ENCODE measurements at regions not wholly inside any gene's neighbourhood (a gene's known extent, or its start where the extent isn't known, plus 50 kb on each side); places are given as distances from the start of the nearest gene placed in this dataset.

DNA sequence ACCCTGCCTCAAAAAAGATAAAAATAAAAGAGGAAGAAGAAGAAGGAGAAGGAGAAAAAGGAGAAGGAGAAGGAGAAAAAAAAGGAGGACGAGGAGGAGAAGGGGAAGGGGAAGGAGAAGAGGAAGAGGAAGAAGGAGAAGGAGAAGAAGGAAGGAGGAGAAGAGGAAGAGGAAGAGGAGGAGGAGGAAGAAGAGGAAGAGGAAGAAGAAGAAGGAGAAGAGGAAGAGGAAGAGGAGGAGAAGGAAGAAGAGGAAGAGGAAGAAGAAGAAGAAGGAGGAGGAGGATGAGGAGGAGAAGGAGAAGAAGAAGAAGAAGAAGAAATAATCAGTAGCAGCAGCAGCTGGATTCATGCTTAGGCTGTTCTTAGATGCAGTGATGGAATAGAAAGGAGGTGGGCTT is 159.7 kb downstream of the TFCP2L1 start:
- DNase-seq: no peak

DNA sequence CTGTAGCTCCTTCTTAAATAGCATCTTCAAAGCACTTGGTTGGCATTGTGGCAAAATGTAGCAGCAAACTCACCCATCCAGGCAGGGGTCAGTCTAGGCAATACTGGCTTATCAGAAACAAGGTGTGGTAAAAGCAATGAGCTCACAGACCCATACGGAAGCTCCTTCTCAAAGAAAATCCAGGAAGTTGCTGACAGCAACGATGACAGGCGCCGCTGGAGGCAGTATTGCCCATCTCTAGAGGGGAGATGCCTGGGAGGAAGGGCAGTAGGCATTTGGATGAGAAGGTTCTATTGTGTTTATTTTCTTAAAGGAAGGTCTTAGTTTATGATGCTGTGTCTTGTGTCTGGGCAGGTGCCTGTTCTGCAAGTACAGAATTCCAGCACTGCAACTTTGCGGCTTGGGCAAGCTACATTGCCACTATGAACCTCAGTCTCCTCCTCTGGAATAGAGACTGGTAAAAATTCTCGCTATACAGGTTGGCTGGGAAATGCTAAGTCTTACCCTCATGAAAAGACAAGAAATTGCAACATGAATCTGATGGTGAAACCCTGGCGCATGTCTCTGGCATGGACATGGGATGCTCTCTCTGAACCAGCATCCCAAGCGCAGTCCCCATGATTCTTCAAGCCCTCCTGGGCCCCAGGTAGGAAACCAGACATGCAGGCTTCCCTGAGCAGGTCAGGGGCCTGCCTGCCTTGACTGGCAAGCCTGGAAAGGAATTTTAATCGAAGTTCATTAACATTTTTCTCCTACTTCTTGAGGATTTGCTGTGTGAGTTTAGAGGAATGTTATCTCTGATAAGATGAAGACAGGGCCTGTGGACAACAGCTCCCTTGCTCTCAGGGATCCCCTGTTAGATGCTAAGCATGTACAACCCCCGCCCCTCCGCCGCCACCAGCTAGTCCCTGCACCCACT is 156.0 kb downstream of the TFCP2L1 start:
- peak; percentile 60 for DNase-seq

DNA sequence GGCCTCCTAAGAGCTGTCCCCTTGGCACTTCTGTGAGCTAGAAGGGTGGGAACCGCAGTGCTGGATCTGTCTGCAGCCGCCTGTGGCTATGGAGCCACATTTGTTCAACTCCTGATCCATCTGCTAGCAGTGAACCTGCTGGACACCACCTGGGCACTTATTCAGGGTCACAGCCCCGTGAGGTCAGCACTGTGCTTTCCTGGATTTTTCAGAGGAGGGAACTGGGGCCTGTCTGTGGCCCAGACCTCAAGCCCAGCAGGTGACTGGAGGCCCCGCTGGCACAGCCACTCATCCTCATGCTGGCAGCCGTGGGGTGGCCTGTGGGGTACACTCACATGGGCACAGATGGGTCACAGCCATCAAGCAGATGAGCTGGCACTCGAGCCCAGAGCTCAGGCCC is 155.3 kb downstream of the TFCP2L1 start:
- no peak for DNase-seq

DNA sequence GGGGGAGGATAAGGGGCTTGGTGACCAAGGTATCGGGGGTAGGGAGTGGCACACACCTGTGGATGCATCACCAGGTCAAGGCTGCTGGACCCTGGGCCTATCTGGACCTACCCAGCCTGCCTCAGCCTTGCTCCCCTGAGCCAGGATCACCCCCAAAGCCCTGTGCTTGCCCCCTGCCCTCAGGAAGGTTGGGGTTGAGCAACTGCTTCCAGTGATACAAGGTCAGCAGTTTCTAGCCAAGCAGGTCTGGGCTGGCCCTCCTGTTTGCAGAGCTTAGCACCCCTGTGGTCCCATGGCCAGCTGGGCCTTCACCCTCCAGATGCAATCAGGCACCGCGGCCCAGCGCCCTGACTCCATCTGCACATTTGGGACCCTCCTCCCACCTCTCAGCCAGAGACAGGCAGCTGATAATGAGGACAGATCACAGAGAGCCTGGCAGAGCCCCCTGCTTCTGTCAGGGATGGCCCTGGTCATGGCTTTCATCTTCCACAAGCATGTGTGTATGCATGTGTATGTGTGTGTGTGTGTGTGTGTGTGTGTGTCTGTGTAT is 154.6 kb downstream of the TFCP2L1 start:
- DNase-seq: no peak

DNA sequence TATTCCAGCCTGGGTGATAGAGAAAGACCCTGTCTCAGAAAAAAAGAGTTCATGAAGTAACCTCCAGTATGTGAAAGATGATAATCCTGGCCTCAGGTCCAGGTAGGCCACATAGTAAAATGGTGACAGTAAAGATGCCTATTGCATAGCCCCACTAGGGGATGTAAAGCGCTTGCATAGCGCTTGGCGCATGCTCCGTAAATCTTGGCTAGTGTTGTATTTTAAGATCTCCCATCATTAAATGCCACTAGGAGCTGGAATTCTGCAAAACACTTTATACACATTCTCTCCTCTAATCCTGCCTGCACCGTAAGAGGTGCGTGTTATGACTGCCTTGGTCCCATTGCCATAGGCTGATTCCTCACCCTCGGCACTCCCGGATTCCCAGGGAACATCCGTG is 153.6 kb downstream of the TFCP2L1 start:
- no peak for DNase-seq

DNA sequence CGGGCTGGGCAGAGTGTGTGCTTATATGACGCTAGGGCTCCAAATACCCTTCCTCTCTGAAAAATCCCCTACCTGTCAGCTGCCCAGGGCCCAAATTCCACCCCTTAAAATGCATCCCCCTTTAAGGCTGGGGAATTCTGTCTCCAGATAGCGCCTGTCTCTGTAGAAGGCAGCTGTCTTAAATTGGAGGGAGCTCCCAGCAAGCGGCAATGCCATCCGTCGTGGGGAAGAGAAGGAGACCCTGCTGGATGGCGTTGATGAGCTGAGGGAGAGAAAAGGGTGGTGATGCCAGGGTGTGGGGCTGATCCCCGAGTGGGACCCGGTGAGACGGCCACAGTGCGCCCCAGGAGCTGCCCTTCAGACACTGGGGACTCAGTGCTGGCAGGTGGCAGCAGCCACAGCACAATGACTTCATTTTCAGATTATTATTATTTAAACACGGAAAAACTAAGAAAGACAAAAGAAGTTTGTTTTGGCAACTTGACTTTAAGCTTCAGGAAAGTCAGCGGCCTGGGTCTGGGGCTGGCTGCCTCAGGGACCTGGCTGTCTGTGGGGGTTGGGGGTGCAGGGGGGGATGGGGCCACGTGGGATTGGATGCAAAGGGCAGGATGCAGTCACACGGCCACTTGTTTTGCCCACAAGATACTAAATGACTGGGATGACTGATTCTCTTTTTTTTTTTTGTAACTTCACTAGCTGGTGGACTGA is 152.8 kb downstream of the TFCP2L1 start:
- no peak for DNase-seq

DNA sequence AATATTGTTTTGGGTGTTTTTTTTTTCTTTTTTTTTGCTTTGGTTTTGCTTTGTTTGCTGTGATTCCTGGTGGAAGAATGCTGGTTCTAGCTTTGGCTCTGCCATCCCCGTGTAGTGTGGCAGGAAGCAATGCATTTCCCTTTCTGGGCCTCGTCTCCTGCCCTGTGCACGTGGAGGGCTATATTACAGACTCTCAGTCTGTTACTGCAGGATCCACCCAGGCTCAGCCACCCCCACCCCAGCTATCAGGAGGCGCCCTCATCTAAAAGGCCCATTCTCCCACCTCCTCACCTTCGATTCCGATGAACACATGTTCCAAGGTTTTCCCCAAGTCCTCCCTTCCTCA is 152.3 kb downstream of the TFCP2L1 start:
- no peak for DNase-seq

DNA sequence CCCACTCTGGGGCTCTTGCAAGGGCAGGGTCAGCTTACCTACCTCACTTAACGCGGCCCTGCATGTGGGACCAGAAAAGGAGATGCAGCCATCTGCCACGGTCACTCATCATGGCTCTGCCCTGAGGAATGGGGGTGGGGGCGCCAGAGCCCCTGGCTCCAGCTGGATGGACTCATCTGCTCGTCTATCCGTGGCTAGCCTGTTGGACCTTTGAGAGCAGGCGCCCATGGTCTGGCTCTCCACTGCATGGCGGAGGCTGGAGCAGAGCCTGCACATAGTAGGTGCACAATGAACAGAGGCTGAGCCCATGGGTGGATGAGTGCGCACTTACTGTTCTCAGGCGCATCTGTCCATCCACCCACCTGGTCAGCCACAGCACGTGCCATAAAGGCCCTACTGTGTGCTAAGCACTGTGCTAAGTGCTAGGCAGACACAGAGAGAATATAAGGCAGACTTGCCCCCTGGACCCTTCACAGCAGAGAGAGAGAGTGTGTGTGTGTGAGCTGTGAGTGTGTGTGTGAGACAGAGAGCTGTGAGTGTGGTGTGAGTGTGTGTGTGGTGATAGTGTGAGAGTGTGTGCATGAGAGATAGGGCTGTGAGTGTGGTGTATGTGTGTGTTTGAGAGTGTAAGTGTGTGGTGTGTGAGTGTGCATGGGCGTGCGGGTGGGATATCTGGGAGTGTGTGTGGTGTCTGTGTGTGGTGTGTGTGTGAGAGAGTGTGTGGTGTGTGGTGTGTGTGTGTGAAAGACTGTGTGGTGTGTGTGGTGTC is 151.3 kb downstream of the TFCP2L1 start:
- no peak for DNase-seq

DNA sequence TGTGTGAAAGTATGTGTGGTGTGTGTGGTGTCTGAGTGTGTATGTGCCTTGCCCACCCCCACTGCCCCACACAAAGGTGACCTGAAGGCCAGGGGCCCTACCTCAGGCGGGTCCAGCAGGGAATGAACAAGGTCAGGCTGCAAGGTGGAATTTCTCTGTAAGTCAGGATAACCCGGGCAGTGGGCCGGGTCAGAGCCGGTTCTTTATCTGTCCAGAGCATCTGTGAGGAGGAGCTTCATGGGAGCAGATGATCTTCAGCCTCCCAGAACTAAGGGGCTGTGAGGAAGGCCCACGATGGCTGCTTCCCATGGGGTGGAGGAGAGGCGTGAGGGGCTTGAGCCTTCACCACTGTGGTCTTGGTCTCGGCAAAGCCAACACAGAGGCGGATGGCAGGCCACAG is 150.3 kb downstream of the TFCP2L1 start:
- no peak for DNase-seq

DNA sequence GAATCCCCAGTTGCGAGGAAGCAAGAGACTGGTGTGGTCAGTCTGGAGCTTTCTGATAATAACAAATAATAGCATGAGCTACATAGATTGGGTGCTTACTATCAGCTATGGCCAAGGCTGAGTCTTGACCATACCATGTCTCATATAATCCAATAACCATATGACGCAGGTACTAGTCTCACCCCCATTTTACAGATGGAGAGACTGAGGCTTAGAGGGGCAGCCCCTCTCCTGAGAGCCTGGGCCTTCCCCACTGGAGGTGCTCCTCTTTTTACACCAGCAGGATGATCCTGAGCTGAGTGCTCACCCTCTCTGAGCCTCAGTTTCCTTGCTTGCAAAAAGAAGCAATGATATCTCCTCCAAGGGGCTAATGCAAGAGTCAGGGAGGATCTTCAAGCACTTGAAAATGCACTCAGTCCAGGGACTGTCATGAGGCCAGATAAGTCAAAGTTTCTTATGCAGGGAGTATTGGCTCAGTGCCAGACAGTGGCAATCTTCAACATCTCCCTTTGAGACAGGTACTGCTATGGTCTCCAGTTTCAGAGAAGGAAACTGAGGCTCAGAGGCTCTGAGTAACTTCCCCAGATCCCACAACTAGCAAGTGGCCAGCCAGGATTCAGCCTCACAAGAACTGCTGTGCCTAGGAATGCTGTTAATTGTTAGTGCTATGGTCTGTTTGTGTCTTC is 149.7 kb downstream of the TFCP2L1 start:
- no peak for DNase-seq

DNA sequence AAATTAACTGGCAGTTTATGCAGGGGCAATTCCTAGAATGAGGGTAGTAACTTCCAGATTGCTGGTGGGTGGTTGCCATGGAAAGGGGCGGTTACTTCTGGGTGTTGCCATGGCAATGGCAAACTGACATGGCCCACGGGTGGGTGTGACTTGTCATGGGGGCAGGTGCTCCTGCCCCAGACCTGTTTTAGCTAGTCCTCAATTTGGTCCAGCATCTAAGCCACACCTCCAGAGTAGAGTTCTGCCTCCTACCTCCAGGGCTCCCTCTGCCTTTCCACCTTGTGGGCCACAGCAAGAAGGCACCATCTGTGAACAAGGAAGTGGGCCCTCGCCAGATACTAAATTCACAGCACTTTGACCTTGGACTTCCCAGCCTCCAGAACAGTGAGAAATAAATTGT is 148.7 kb downstream of the TFCP2L1 start:
- no peak for DNase-seq

DNA sequence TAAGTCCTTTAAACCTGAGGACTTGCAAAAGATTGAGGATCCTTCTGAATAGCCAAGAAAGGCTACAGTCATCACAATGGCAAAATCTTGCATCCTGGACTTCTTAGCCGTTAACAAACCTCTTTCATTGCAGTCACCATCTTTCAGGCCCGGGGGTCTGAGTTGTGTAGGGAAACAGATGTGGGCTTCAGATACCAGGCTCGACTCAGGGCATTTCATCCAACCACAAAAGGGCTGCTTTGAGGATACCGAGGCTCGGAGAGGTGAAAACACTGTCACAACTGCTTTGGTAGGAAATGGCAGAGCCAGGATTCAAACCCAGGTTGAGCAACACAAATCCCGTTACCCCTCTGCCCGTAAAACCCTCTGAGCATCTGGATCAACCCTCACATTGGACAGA is 147.4 kb downstream of the TFCP2L1 start:
- DNase-seq: no peak

DNA sequence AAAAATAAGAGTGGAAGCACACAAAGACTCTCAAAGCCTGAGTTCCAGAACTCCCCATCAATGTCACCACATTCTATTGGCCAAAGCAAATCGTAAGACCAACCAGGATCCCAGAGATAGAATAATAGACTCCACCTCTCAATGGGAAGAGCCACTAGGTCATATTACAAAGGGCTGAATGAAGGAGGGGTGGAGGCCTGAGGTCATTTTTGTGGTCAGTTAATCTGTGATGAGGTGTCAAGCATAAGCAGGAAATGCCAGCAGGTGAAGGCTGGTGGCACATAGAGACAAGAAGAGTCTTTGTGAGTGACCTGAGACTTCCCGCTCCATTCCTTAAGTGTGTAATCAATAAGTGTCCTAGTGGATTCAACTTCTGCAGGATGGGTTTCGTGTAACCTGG is 144.3 kb downstream of the TFCP2L1 start:
- DNase-seq: no peak

DNA sequence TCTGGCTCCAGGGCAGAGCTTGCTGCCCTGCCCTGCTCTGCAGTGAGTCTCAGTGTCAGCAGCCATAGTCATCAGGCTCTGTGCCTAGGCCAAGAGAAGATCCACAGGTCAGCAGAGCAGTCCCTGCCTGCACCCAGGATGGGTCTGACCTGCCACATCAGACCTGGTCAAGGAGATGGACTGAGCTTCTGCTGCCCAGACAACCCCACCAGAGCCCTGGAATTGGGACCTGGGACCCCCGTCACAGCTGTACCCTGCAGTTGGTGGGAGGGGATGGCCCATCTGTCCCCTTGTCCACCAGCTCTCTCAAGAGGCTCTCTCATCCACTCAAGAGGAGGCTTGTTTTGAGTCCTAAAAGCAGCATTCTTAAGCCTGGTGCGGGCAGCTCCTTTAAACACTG is 142.6 kb downstream of the TFCP2L1 start:
- no peak for DNase-seq

DNA sequence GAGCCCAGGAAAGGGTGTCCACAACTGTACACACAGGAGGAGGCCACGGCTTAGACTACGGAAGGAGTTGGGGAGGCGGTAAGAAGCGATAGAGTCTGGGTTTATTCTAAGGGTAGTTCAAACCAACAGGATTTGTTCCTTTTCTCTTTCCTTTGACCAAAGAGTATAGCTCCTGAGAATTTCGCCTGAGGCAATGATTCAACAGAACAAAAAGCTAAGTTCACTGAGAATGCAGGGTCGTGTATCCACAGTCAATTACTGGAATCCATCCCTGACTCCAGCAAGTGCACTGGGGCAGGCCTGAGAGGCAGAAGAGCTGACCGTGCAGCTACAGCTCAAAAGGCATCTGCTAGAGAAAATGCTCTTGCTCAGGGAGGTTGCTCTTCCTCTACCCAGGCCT is 140.9 kb downstream of the TFCP2L1 start:
- no peak for DNase-seq

DNA sequence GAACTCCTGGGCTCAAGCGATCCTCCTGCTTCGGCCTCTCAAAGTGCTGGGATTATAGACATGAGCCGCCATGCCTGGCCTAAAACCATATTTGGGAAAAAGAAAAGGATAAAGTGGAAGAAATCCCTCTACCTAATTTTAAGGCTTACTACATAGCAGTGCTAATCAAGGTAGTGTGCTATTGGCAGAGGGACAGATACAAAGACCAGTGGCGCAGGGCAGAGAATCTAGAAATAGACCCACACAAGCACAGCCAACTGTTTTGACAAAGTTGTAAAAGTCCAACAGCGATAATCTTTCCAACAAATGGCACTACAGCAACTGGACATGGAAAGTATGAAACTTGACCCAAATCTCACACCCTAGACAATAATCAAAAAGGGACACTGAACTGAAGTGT is 138.4 kb downstream of the TFCP2L1 start:
- DNase-seq: no peak

DNA sequence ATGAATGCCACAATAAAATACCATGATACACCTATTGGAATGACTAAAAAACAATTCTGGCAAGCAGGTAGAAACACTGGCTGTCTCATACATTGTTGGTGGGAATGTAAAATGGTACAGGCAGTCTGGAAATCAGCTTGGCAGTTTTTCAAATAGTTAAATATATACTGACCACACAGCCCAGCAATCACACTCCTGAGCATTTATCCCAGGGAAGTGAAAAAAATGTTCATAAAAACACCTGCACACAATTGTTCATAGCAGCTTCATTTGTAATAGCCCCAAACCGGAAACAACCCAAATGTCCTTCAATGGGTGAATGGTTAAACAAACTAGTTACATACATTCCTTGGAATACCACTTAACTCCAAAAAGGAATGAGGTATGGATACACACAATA is 137.2 kb downstream of the TFCP2L1 start:
- DNase-seq: no peak

DNA sequence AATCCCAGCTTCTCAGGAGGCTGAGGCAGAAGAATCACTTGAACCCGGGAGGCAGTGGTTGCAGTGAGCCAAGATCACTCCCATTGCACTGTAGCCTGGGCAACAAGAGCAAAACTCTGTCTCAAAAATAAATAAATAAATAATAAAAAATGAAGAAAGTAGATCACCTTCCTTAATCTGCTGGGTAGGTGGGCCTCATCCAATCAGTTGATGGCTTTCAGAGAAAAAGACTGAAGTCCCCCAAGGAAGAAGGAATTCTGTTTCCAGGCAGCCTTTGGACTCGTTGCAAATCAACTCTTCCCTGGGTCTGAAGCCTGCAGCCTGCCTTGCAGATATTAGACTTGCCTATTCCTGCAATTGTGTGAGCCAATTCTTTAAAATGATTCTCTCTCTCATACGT is 136.5 kb downstream of the TFCP2L1 start:
- DNase-seq: no peak

DNA sequence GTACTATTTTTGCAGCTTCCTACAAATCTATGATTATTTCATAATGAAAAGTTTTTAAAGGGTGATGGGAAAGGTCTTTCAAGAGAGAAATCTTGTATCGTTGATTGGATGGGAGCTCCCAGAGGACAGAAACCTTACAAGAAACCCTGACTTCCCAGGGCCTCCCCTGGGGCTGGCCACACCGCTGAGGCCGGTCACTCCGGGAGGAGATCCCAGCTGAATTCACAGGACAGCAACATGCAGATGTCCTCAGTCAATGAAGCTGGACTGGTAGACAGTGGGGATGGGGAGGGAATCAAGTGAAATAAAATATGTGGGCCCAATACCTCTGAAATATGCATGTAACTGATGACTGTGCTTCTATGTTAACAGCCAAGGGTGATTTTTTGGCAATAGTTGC is 135.6 kb downstream of the TFCP2L1 start:
- no peak for DNase-seq

DNA sequence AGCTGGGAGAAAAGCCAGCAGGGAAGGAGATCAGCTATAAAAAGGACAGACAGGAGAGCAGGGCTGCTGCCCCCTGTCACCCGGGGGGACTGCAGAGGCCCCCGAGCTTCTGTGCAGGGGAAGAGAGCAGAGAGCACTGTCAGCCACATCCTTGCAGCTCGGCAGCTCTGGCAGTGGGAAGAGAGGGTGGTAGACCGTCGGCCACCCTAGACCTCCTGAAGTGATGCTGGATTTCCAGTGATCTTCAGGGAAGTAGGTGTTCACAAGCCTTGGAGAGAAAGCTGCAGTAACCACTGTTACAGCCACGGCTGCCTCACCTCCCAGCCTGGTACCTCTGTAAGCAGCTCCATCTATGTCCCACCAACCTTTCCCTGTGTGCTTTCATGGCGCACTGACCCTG is 134.9 kb downstream of the TFCP2L1 start:
- no peak for DNase-seq

DNA sequence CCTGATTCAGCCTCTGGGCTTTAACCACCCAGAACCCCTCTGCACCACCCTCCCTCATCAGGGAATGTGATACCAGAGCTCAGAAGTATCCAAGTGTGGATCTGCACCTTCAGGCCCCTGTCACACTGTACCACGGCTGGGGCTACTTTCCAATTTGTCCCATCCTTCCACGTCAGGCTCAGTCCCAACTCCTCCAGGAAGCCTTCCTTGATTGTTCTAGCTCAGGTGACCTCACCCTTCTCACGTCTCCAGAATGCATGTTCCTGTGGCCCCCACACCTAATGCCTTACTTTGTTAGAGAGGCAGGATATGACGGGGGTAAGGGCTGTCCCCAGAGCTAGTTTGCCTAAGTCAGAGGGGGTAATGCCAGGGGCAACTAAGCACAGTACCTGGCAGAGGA is 134.3 kb downstream of the TFCP2L1 start:
- DNase-seq: no peak

DNA sequence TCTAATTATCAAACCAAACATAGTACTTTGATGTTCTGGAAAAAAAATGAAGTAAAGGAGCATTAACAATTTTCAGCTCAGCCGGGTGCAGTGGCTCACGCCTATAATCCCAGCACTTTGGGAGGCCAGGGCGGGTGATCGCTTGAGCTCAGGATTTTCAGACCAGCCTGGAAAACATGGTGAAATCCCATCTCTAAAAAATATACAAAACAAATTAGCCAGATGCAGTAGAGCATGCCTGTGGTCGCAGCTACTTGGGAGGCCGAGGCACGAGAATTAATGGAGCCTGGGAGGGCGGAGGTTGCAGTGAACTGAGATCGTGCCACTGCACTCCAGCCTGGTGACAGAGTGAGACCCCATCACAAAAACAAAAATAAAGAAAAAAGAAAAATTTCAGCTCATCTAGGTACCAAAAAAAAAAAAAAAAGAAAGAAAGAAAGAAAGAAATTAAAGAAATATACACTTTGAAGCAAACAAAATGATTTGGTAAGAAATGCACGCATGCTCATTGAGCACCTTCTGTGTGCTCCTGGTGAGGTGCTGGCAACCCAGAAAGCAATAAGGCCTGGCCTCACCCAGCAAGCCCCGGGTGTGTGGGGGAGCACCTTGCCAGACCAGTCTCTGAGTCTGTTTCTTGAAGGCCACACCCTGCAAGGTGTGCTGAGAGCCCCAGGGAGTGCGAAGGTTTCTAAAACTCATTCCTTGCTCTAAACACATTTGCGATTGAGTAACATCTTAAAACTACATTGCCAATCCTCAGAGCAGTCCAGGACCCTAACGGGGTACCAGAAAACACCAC is 133.5 kb downstream of the TFCP2L1 start:
- no peak for DNase-seq
